ENCODE measurements at regions not wholly inside any gene's neighbourhood (a gene's known extent, or its start where the extent isn't known, plus 50 kb on each side); places are given as distances from the start of the nearest gene placed in this dataset.

DNA sequence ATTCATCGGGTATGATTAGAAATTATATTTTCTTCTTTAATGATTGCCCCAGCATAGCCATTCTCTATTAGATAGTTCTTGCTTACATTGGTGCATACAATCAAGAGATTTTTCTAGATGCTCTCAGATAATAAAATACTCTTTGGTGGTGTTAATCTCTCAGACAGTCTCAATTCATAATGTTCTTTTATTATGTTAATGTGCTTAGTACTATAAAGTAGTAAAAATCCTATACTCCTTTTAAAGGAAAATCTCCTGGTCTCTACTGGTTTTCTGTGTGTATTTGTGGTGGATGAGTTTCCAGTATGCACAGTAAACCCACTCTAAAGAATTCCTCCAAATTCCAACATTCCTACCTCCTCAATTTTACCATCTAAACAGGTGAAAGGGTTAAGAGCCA is 203.5 kb downstream of the FAT4 start:
- Histone ChIP-seq H3K4me3 (ENCODE audit: low read depth, low read length) (no peak overlapping the region), H3K9ac (ENCODE audit: low read depth, low read length) (no peak overlapping the region), H3K9me3 (ENCODE audit: control insufficient read depth, insufficient read depth, low read length) (no peaks in the 10 kb centered on the region), H3K27me3 (ENCODE audit: control insufficient read depth, insufficient read depth, low read length) (no peaks in the 10 kb centered on the region), H3K4me1 (ENCODE audit: control insufficient read depth, insufficient read depth, low read length) (no peaks in the 10 kb centered on the region), H3K36me3 (ENCODE audit: control insufficient read depth, insufficient read depth, low read length) (no peaks in the 10 kb centered on the region)

- Histone ChIP-seq H3K4me1 (ENCODE audit: control insufficient read depth, insufficient read depth, low read length) (no peaks in the 10 kb centered on the region), H3K9ac (ENCODE audit: low read depth, low read length) (no peak overlapping the region), H3K27me3 (ENCODE audit: control insufficient read depth, insufficient read depth, low read length) (no peaks in the 10 kb centered on the region), H3K36me3 (ENCODE audit: control insufficient read depth, insufficient read depth, low read length) (no peaks in the 10 kb centered on the region), H3K9me3 (ENCODE audit: control insufficient read depth, insufficient read depth, low read length) (no peaks in the 10 kb centered on the region), H3K4me3 (ENCODE audit: low read depth, low read length) (no peak overlapping the region)
These were observed 204.8 kb downstream of the FAT4 start for GRCh38 chr4:125519371-125520146.

- H3K9me3 ChIP-seq (ENCODE audit: control insufficient read depth, insufficient read depth, low read length), result no peaks in the 10 kb centered on the region
- H3K9ac ChIP-seq (ENCODE audit: low read depth, low read length), result no peak overlapping the region
- no peaks in the 10 kb centered on the region for H3K27me3 ChIP-seq (ENCODE audit: control insufficient read depth, insufficient read depth, low read length)
- H3K4me3 ChIP-seq (ENCODE audit: low read depth, low read length), result no peak overlapping the region
- H3K36me3 ChIP-seq (ENCODE audit: control insufficient read depth, insufficient read depth, low read length), result no peaks in the 10 kb centered on the region
- H3K4me1 ChIP-seq (ENCODE audit: control insufficient read depth, insufficient read depth, low read length), result no peaks in the 10 kb centered on the region
These were observed 205.7 kb downstream of the FAT4 start for GRCh38 chr4:125520258-125520990.

- Histone ChIP-seq H3K27me3 (ENCODE audit: control insufficient read depth, insufficient read depth, low read length) (no peaks in the 10 kb centered on the region), H3K9ac (ENCODE audit: low read depth, low read length) (no peak overlapping the region), H3K4me3 (ENCODE audit: low read depth, low read length) (no peak overlapping the region), H3K36me3 (ENCODE audit: control insufficient read depth, insufficient read depth, low read length) (no peaks in the 10 kb centered on the region), H3K9me3 (ENCODE audit: control insufficient read depth, insufficient read depth, low read length) (no peaks in the 10 kb centered on the region), H3K4me1 (ENCODE audit: control insufficient read depth, insufficient read depth, low read length) (no peaks in the 10 kb centered on the region)
These were observed 207.8 kb downstream of the FAT4 start for GRCh38 chr4:125522588-125522987.

DNA sequence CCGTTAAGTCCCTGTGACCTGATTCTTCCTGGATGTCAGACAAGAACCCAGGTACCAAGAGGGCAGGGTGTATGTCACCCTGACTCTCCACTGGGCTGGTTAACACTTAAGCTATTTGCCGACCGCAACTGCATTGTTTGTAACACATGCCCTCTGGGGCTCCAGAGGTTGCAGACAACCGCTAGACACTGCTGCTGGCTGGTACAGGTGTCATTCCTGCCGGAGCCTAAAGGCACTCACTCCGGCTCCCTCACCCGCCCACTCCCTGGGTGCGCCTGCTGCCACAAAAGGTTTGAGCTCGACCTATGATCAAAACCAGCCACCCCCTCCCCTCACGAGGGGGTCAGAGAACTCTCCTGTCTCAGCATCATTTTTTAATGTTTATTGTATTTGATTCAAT is 208.2 kb downstream of the FAT4 start:
- Histone ChIP-seq H3K9ac (ENCODE audit: low read depth, low read length) (no peak overlapping the region), H3K4me1 (ENCODE audit: control insufficient read depth, insufficient read depth, low read length) (no peaks in the 10 kb centered on the region), H3K4me3 (ENCODE audit: low read depth, low read length) (no peak overlapping the region), H3K27me3 (ENCODE audit: control insufficient read depth, insufficient read depth, low read length) (no peaks in the 10 kb centered on the region), H3K36me3 (ENCODE audit: control insufficient read depth, insufficient read depth, low read length) (no peaks in the 10 kb centered on the region), H3K9me3 (ENCODE audit: control insufficient read depth, insufficient read depth, low read length) (no peaks in the 10 kb centered on the region)

- Histone ChIP-seq H3K27me3 (ENCODE audit: control insufficient read depth, insufficient read depth, low read length) (no peaks in the 10 kb centered on the region), H3K36me3 (ENCODE audit: control insufficient read depth, insufficient read depth, low read length) (no peaks in the 10 kb centered on the region)
These were observed 211.7 kb downstream of the FAT4 start for GRCh38 chr4:125526420-125526819.

GRCh38 chr4:125527681-125528080 is 212.9 kb downstream of the FAT4 start:
- no peaks in the 10 kb centered on the region for H3K27me3 ChIP-seq (ENCODE audit: control insufficient read depth, insufficient read depth, low read length)
- no peak overlapping the region for H3K9ac ChIP-seq (ENCODE audit: low read depth, low read length)
- H3K4me3 ChIP-seq (ENCODE audit: low read depth, low read length), result no peak overlapping the region
- H3K36me3 ChIP-seq (ENCODE audit: control insufficient read depth, insufficient read depth, low read length), result no peaks in the 10 kb centered on the region
- no peaks in the 10 kb centered on the region for H3K9me3 ChIP-seq (ENCODE audit: control insufficient read depth, insufficient read depth, low read length)
- H3K4me1 ChIP-seq (ENCODE audit: control insufficient read depth, insufficient read depth, low read length), result no peaks in the 10 kb centered on the region

More at GRCh38 chr4:125526420-125526819, 211.7 kb downstream of the FAT4 start:
- H3K4me3 ChIP-seq (ENCODE audit: low read depth, low read length), result no peak overlapping the region
- no peaks in the 10 kb centered on the region for H3K9me3 ChIP-seq (ENCODE audit: control insufficient read depth, insufficient read depth, low read length)
- no peak overlapping the region for H3K9ac ChIP-seq (ENCODE audit: low read depth, low read length)
- no peaks in the 10 kb centered on the region for H3K4me1 ChIP-seq (ENCODE audit: control insufficient read depth, insufficient read depth, low read length)

DNA sequence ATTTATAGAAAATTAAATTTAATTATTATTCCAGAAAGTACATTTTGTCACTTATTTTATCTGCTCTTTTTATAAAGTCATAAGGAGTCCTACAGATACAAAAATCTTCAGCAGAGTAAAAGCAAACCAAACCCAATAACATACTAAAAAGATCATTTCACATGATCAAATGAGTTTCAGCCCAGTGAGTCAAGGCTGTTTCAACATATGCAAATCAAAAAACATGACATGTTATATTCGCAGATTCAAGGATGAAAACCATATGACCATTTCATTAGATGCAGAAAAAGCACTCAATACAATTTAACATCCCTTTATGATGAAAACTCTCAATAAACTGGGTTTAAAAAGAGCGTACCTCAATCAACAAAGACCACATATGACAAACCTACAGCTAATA is 214.3 kb downstream of the FAT4 start:
- Histone ChIP-seq H3K36me3 (ENCODE audit: control insufficient read depth, insufficient read depth, low read length) (no peaks in the 10 kb centered on the region), H3K9ac (ENCODE audit: low read depth, low read length) (no peak overlapping the region), H3K27me3 (ENCODE audit: control insufficient read depth, insufficient read depth, low read length) (no peaks in the 10 kb centered on the region), H3K4me3 (ENCODE audit: low read depth, low read length) (no peak overlapping the region), H3K4me1 (ENCODE audit: control insufficient read depth, insufficient read depth, low read length) (no peaks in the 10 kb centered on the region), H3K9me3 (ENCODE audit: control insufficient read depth, insufficient read depth, low read length) (no peaks in the 10 kb centered on the region)

DNA sequence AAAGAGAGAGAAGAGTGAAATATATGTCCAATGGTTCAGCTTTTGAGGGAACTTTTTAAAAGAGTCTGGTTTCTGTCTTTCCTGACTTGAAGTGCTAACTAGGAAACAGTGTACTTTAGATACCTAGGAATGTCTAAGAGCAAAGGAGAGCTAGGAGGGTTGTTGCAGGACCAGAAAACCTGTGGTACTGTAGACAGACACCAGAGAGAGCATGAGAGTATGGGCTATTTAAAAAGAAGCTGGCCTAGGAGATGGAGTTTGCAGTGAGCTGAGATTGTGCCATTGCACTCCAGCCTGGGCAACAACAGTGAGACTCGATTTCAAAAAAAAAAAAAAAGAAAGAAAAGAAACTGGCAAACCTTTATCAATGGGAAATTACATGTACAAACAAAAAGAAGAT is 223.9 kb downstream of the FAT4 start:
- Histone ChIP-seq H3K4me3 (ENCODE audit: low read depth, low read length) (no peak overlapping the region), H3K4me1 (ENCODE audit: control insufficient read depth, insufficient read depth, low read length) (no peaks in the 10 kb centered on the region), H3K36me3 (ENCODE audit: control insufficient read depth, insufficient read depth, low read length) (no peaks in the 10 kb centered on the region), H3K27me3 (ENCODE audit: control insufficient read depth, insufficient read depth, low read length) (no peaks in the 10 kb centered on the region), H3K9me3 (ENCODE audit: control insufficient read depth, insufficient read depth, low read length) (no peaks in the 10 kb centered on the region), H3K9ac (ENCODE audit: low read depth, low read length) (no peak overlapping the region)

- Histone ChIP-seq H3K4me1 (ENCODE audit: control insufficient read depth, insufficient read depth, low read length) (no peaks in the 10 kb centered on the region), H3K36me3 (ENCODE audit: control insufficient read depth, insufficient read depth, low read length) (no peaks in the 10 kb centered on the region), H3K9me3 (ENCODE audit: control insufficient read depth, insufficient read depth, low read length) (no peaks in the 10 kb centered on the region), H3K9ac (ENCODE audit: low read depth, low read length) (no peak overlapping the region), H3K27me3 (ENCODE audit: control insufficient read depth, insufficient read depth, low read length) (no peaks in the 10 kb centered on the region), H3K4me3 (ENCODE audit: low read depth, low read length) (no peak overlapping the region)
These were observed 224.9 kb downstream of the FAT4 start for GRCh38 chr4:125539691-125540090.

- H3K9ac ChIP-seq (ENCODE audit: low read depth, low read length), result no peak overlapping the region
These were observed 227.2 kb downstream of the FAT4 start for GRCh38 chr4:125541836-125542385.

DNA sequence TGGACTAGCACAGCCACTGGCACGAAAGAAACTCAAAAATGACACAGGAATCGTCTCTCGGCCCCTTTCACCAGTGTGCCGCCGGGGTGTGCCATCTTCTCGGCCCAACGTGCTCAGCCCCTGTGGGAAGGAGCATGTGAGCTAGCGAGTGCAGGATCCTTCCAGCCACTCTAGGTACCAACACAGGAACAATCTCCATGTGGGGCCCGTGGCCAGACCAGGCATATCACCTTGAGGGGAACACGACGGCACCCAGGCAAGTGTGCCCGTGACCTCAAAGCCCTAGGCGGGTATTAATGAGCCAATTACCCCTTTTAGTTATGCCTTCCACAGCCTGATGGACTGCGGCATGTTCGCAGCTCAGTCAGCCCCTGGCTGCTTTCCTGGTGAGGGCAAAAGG is 231.5 kb downstream of the FAT4 start:
- no peaks in the 10 kb centered on the region for H3K36me3 ChIP-seq (ENCODE audit: control insufficient read depth, insufficient read depth, low read length)
- H3K4me3 ChIP-seq (ENCODE audit: low read depth, low read length), result no peak overlapping the region
- no peaks in the 10 kb centered on the region for H3K4me1 ChIP-seq (ENCODE audit: control insufficient read depth, insufficient read depth, low read length)
- H3K27me3 ChIP-seq (ENCODE audit: control insufficient read depth, insufficient read depth, low read length), result no peaks in the 10 kb centered on the region
- no peak overlapping the region for H3K9ac ChIP-seq (ENCODE audit: low read depth, low read length)
- H3K9me3 ChIP-seq (ENCODE audit: control insufficient read depth, insufficient read depth, low read length), result no peaks in the 10 kb centered on the region

More at GRCh38 chr4:125541836-125542385, 227.2 kb downstream of the FAT4 start:
- Histone ChIP-seq H3K9me3 (ENCODE audit: control insufficient read depth, insufficient read depth, low read length) (no peaks in the 10 kb centered on the region), H3K4me1 (ENCODE audit: control insufficient read depth, insufficient read depth, low read length) (no peaks in the 10 kb centered on the region), H3K4me3 (ENCODE audit: low read depth, low read length) (no peak overlapping the region), H3K27me3 (ENCODE audit: control insufficient read depth, insufficient read depth, low read length) (no peaks in the 10 kb centered on the region), H3K36me3 (ENCODE audit: control insufficient read depth, insufficient read depth, low read length) (no peaks in the 10 kb centered on the region)
